Brain microvascular endothelial cell (primary cell): ENCODE measurements at regions not wholly inside any gene's neighbourhood (a gene's known extent, or its start where the extent isn't known, plus 50 kb on each side); places are given as distances from the start of the nearest gene placed in this dataset.

Experiments
- DNase-seq: peaks from one replicate; pipeline ENCODE4 v3.0.0-alpha.2; 2020
- H3K27ac ChIP-seq: fragments of 250-450 bp; sonication (Bioruptor Pico); 2 replicates; pipeline ENCODE4 v1.5.1; 2020; ENCODE audit warnings: mild to moderate bottlenecking, moderate library complexity
- H3K27me3 ChIP-seq: fragments of 250-450 bp; sonication (Bioruptor Pico); replicated peaks from 2 replicates; pipeline ENCODE4 v1.5.1; 2020; ENCODE audit warnings: mild to moderate bottlenecking
- H3K36me3 ChIP-seq: fragments of 250-450 bp; sonication (Bioruptor Pico); replicated peaks from 2 replicates; pipeline ENCODE4 v1.5.1; 2020; ENCODE audit warnings: mild to moderate bottlenecking
- H3K4me3 ChIP-seq: 2 replicates; pipeline ENCODE4 v1.5.1; 2011; ENCODE audit warnings: low read depth, mild to moderate bottlenecking, control low read depth, low read length, moderate library complexity
- in situ Hi-C: cut with HindIII; loops from 2 replicates; pipeline ENCODE4 v1.10.0; 2017; ENCODE audit warnings: low sequenced_read_pairs, low pct_ligation_motif_present
- TF ChIP-seq, protein P1 (sequence below): IDR thresholded peaks from 2 replicates; pipeline ENCODE4 v1.5.1; 2011; ENCODE audit warnings: low read depth, mild to moderate bottlenecking, moderate library complexity, low read length, control low read depth, inconsistent platforms; ENCODE audit errors: missing control alignments

- in situ Hi-C loops, result no loop called here
- Histone ChIP-seq H3K27me3 (no peaks in the 10 kb centered on the region), H3K4me3 (no peak overlapping the region), H3K27ac (no peak overlapping the region), H3K36me3 (no peaks in the 10 kb centered on the region)
- TF ChIP-seq, protein P1, sequence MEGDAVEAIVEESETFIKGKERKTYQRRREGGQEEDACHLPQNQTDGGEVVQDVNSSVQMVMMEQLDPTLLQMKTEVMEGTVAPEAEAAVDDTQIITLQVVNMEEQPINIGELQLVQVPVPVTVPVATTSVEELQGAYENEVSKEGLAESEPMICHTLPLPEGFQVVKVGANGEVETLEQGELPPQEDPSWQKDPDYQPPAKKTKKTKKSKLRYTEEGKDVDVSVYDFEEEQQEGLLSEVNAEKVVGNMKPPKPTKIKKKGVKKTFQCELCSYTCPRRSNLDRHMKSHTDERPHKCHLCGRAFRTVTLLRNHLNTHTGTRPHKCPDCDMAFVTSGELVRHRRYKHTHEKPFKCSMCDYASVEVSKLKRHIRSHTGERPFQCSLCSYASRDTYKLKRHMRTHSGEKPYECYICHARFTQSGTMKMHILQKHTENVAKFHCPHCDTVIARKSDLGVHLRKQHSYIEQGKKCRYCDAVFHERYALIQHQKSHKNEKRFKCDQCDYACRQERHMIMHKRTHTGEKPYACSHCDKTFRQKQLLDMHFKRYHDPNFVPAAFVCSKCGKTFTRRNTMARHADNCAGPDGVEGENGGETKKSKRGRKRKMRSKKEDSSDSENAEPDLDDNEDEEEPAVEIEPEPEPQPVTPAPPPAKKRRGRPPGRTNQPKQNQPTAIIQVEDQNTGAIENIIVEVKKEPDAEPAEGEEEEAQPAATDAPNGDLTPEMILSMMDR, result no peak
- DNase-seq, result peak; percentile 28
These were observed 89.5 kb upstream of the DOCK9 start for GRCh38 chr13:99067159-99067985.

- Histone ChIP-seq H3K27ac (no peak overlapping the region), H3K27me3 (no peaks in the 10 kb centered on the region), H3K4me3 (no peak overlapping the region), H3K36me3 (no peaks in the 10 kb centered on the region)
- TF ChIP-seq, protein P1, result no peak
- DNase-seq, result no peak
- in situ Hi-C loops, result no loop called here
These were observed 93.3 kb upstream of the DOCK9 start for GRCh38 chr13:99071211-99071610.

DNA sequence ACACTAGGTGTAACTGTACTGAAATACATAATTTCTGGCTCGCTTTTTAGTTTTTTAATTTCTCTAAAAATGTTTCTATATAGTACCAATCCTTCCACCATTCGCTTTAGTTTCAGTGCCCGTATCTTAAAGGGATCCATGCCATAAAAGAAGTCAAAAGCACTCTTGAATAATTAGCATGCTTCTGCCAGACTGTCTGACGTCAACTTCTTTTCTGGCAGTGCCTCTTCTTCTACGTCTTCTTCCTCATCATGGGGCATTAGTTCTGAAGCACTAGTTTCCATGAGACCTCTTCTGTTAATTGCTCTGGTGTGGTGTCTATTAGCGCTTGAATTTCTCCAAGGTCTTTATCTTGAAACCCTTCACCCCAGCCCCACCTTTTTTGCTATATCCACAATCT lies 93.8 kb upstream of the DOCK9 start:
- no peaks in the 10 kb centered on the region for H3K27me3 ChIP-seq
- no peaks in the 10 kb centered on the region for H3K36me3 ChIP-seq
- DNase-seq, result no peak
- in situ Hi-C loops, result no loop called here
- TF ChIP-seq, protein P1, result no peak
- no peak overlapping the region for H3K4me3 ChIP-seq
- no peak overlapping the region for H3K27ac ChIP-seq

- no peaks in the 10 kb centered on the region for H3K27me3 ChIP-seq
- no peak overlapping the region for H3K4me3 ChIP-seq
- no peak for DNase-seq
- H3K36me3 ChIP-seq, result no peaks in the 10 kb centered on the region
- in situ Hi-C loops, result no loop called here
- no peak overlapping the region for H3K27ac ChIP-seq
- TF ChIP-seq, protein P1, result no peak
These were observed 94.5 kb upstream of the DOCK9 start for GRCh38 chr13:99072356-99072755.

GRCh38 chr13:99072941-99073340 lies 95.1 kb upstream of the DOCK9 start:
- no peak overlapping the region for H3K27ac ChIP-seq
- H3K36me3 ChIP-seq, result no peaks in the 10 kb centered on the region
- no peak overlapping the region for H3K4me3 ChIP-seq
- TF ChIP-seq, protein P1, result no peak
- no peaks in the 10 kb centered on the region for H3K27me3 ChIP-seq
- DNase-seq, result no peak
- in situ Hi-C loops, result no loop called here

DNA sequence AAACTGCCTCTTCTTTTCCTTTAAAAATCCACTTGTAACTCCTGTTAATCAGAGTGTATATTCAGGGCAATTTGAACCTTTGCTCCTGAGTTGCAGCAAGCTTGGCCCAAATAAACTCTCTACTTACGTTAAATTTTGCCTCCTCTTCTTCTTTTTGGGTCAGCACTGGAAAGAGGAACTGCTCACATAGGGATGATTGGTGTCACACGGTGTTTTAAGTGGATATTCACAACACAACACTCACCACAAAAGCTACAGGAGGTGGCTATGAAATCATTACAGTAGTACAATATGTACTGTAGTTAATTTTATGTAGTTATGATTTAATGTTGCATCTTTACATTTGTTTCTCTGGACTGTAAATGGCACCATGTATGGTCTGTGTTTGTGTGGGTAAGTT lies 96.8 kb upstream of the DOCK9 start:
- H3K4me3 ChIP-seq, result no peak overlapping the region
- no peaks in the 10 kb centered on the region for H3K36me3 ChIP-seq
- in situ Hi-C loops, result no loop called here
- H3K27me3 ChIP-seq, result no peaks in the 10 kb centered on the region
- no peak for DNase-seq
- no peak overlapping the region for H3K27ac ChIP-seq
- TF ChIP-seq, protein P1, result no peak
